HK-2 (cell line): ENCODE measurements at regions not wholly inside any gene's neighbourhood (a gene's known extent, or its start where the extent isn't known, plus 50 kb on each side); places are given as distances from the start of the nearest gene placed in this dataset.

Source experiments
- DNase-seq: peaks from one replicate; pipeline ENCODE4 v3.0.0-alpha.2; 2018; ENCODE audit not compliant: unreplicated experiment

GRCh38 chr5:111582451-111582850 lies 70.1 kb upstream of the STARD4 start:
- no peak for DNase-seq

- DNase-seq, result no peak
Observed at GRCh38 chr5:111580956-111581355, 68.6 kb upstream of the STARD4 start.

GRCh38 chr5:111574311-111574710 lies 62.0 kb upstream of the STARD4 start:
- no peak for DNase-seq

- no peak for DNase-seq
Observed at GRCh38 chr5:111572561-111572960, 60.2 kb upstream of the STARD4 start.

GRCh38 chr5:111563031-111563822 lies 50.9 kb upstream of the STARD4 start:
- DNase-seq, result peak; percentile 28

- no peak for DNase-seq
Observed at GRCh38 chr5:111562561-111562960, 50.2 kb upstream of the STARD4 start.
